NCI-H2227 (cell line): ENCODE measurements at regions not wholly inside any gene's neighbourhood (a gene's known extent, or its start where the extent isn't known, plus 50 kb on each side); places are given as distances from the start of the nearest gene placed in this dataset.

Experiments
- DNase-seq: peaks from one replicate; lab custom pipeline; 2025; ENCODE audit not compliant: unreplicated experiment; lab: John Stamatoyannopoulos, UW

- peak; percentile 89 for DNase-seq
Observed at GRCh38 chr19:29263305-29264135, 50.6 kb upstream of the UQCRFS1 start.

GRCh38 chr19:29264897-29265296 is 51.9 kb upstream of the UQCRFS1 start:
- no peak for DNase-seq

- DNase-seq, result no peak
Observed at GRCh38 chr19:29265436-29265835, 52.5 kb upstream of the UQCRFS1 start.

GRCh38 chr19:29266001-29266400 is 53.0 kb upstream of the UQCRFS1 start:
- no peak for DNase-seq

GRCh38 chr19:29266603-29267002 is 53.7 kb upstream of the UQCRFS1 start:
- DNase-seq, result no peak

GRCh38 chr19:29267701-29268100 is 54.8 kb upstream of the UQCRFS1 start:
- no peak for DNase-seq

- no peak for DNase-seq
Observed at GRCh38 chr19:29268103-29268502, 55.2 kb upstream of the UQCRFS1 start.

- DNase-seq, result peak; percentile 62
Observed at GRCh38 chr19:29268721-29269393, 55.9 kb upstream of the UQCRFS1 start.

GRCh38 chr19:29269641-29270040 is 56.7 kb upstream of the UQCRFS1 start:
- no peak for DNase-seq

- no peak for DNase-seq
Observed at GRCh38 chr19:29271341-29271740, 58.4 kb upstream of the UQCRFS1 start.

- no peak for DNase-seq
Observed at GRCh38 chr19:29271911-29272310, 59.0 kb upstream of the UQCRFS1 start.

- peak; percentile 48 for DNase-seq
Observed at GRCh38 chr19:29273000-29273640, 60.2 kb upstream of the UQCRFS1 start.

- no peak for DNase-seq
Observed at GRCh38 chr19:29275266-29275665, 62.3 kb upstream of the UQCRFS1 start.

GRCh38 chr19:29277102-29277501 is 64.2 kb upstream of the UQCRFS1 start:
- peak; percentile 88 for DNase-seq

GRCh38 chr19:29278716-29279115 is 65.8 kb upstream of the UQCRFS1 start:
- no peak for DNase-seq

- no peak for DNase-seq
Observed at GRCh38 chr19:29283366-29283765, 70.4 kb upstream of the UQCRFS1 start.

GRCh38 chr19:29285187-29285687 is 72.3 kb upstream of the UQCRFS1 start:
- DNase-seq, result no peak

GRCh38 chr19:29285878-29286277 is 72.9 kb upstream of the UQCRFS1 start:
- DNase-seq, result no peak

GRCh38 chr19:29287061-29287460 is 74.1 kb upstream of the UQCRFS1 start:
- peak; percentile 71 for DNase-seq

- no peak for DNase-seq
Observed at GRCh38 chr19:29288256-29288655, 75.3 kb upstream of the UQCRFS1 start.

GRCh38 chr19:29289020-29289419 is 76.1 kb upstream of the UQCRFS1 start:
- DNase-seq, result no peak

GRCh38 chr19:29290853-29291252 is 77.9 kb upstream of the UQCRFS1 start:
- peak; percentile 35 for DNase-seq
